HG03196 (cell line): ENCODE measurements at regions not wholly inside any gene's neighbourhood (a gene's known extent, or its start where the extent isn't known, plus 50 kb on each side); places are given as distances from the start of the nearest gene placed in this dataset.

ENCODE experiments used
- ATAC-seq: cut with Tn5 transposase; IDR thresholded peaks from one replicate; pipeline ENCODE4 v1.9.1; 2021; ENCODE audit not compliant: unreplicated experiment

- peak; percentile 21 for ATAC-seq
Measured at GRCh38 chr21:9246010-9246409, 1275.4 kb upstream of the TPTE start.

GRCh38 chr21:9246481-9247289 lies 1274.7 kb upstream of the TPTE start:
- ATAC-seq, result peak; percentile 46

DNA sequence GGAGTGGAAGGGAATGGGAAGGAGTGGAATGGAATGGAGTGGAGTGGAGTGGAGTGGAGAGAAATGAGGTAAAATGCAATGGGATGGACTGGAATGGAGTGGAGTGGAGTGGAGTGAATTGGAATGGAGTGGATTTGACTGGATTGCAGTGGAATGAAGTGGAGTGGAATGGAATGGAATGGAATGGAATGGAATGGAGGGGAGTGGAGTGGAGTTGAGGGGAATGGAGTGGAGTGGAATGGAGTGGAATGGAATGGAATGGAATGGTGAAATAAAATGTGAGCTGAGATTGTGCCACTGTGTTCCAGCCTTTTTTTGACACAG lies 1274.1 kb upstream of the TPTE start:
- ATAC-seq, result peak; percentile 37

DNA sequence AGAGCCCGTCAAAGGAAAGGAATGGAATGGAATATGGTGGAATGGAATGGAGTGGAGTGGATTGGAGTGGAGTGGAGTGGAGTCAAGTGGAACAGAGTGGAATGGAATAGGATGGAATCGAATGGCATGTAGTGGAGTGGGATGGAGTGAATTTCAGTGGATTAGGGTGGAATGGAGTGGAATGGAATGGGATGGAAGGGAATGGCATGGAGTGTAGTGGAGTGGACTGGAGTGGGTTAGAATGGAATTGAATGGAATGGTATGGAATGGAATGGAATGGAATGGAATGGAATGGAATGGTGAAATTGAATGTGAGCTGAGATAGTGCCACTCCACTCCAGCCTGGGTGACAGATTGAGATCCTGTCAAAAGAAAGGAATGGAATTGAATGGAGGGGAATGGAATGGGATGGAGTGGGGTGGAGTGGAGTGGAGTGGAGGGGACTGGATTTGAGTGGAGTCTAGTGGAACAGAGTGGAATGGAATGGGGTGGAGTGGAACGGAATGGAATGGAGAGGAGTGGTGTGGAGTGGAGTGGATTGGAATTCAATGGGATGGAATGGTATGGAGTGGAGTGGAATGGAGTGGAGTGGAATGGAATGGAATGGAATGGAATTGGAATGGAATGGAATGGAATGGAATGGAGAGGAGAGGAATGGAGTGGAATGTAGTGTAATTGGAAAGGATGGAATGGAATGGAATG lies 1273.6 kb upstream of the TPTE start:
- peak; percentile 32 for ATAC-seq
